ENCODE measurements at regions not wholly inside any gene's neighbourhood (a gene's known extent, or its start where the extent isn't known, plus 50 kb on each side); places are given as distances from the start of the nearest gene placed in this dataset.

DNA sequence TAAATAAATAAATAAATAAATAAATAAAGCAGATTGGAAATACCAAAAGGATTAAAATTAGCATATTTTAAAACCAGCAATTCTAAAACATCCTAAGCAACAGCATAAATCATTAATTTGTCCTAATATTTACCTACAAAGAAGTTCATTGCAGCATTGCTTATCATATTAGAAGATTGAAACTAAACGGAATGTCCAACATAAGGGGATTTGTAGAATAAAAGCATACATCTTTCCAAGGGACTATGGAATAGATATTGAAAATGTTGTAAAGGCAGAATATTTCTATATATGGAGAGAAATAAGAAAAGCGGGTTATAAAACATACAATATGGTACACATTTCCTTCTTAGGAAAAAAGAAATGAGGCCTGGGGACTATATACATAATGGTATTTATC is 71.1 kb upstream of the RFC3 start:
- DNase-seq (ENCODE audit: low read depth), result no peak
- TF ChIP-seq, protein P1, sequence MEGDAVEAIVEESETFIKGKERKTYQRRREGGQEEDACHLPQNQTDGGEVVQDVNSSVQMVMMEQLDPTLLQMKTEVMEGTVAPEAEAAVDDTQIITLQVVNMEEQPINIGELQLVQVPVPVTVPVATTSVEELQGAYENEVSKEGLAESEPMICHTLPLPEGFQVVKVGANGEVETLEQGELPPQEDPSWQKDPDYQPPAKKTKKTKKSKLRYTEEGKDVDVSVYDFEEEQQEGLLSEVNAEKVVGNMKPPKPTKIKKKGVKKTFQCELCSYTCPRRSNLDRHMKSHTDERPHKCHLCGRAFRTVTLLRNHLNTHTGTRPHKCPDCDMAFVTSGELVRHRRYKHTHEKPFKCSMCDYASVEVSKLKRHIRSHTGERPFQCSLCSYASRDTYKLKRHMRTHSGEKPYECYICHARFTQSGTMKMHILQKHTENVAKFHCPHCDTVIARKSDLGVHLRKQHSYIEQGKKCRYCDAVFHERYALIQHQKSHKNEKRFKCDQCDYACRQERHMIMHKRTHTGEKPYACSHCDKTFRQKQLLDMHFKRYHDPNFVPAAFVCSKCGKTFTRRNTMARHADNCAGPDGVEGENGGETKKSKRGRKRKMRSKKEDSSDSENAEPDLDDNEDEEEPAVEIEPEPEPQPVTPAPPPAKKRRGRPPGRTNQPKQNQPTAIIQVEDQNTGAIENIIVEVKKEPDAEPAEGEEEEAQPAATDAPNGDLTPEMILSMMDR (IDR thresholded peaks at IDR 0.05; ENCODE audit: insufficient read depth, low read length), result no peak
- H3K4me3 ChIP-seq (ENCODE audit: low read depth, low read length), result no peak overlapping the region

DNA sequence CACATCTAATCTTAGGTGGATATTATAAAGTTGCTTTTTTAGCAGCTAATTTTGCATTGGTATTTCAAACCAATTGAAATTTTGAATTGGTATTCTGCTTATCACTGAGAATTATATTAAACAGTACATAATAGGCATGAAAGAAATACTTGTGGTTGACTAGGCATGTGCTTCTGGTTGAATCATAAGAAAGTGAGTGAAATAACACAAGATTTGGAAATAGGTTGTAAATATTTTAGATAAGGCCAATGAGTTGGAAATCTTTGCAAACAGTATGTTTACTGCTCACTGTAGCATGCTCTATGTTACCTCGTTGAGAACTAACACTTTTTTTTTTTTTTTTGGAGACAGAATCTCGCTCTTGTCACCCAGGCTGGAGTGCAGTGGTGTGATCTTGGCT is 66.8 kb upstream of the RFC3 start:
- H3K4me3 ChIP-seq (ENCODE audit: low read depth, low read length), result no peak overlapping the region
- peak; percentile 76 for DNase-seq (ENCODE audit: low read depth)
- TF ChIP-seq, protein P1 (IDR thresholded peaks at IDR 0.05; ENCODE audit: insufficient read depth, low read length), result no peak

DNA sequence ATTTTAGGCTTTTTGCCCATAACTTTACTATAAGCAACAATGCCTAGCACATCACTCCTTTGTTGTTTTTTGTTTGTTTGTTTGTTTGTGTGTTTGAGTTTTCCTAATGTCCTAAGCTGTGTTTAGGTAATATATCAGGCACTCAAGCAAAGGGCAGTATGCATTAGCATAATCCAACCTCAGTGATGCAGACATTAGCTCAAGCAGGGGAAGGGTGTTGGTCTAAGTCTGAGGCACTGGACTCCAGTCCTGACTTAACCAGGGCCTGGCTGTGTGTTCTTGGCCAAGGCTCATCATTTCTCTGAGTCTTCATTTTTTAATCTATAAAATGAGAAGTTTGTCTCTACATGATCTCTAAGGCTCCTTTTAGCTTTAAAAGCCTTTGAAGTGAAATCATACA is 65.9 kb upstream of the RFC3 start:
- no peak for DNase-seq (ENCODE audit: low read depth)
- no peak overlapping the region for H3K4me3 ChIP-seq (ENCODE audit: low read depth, low read length)
- TF ChIP-seq, protein P1 (IDR thresholded peaks at IDR 0.05; ENCODE audit: insufficient read depth, low read length), result no peak

DNA sequence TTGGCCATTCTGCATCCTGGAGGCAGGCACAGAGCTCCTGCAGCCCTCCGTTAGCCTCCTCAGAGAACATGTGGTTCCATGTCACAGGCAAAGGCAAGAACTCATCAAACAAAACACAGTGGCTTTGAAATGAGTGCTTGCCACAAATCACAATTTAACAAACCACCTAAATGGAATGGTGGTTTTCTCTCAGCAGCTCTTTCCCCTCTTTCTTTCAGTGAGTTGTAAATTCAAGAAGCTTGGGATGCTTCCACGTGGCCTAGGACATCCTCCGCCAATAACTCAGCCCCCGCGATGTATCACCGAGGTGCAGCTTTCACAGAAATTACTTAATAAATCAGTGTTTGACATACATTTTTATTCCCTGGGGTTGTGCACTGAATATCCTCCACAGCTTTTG is 65.4 kb upstream of the RFC3 start:
- no peak for DNase-seq (ENCODE audit: low read depth)
- no peak overlapping the region for H3K4me3 ChIP-seq (ENCODE audit: low read depth, low read length)
- TF ChIP-seq, protein P1 (IDR thresholded peaks at IDR 0.05; ENCODE audit: insufficient read depth, low read length), result no peak

DNA sequence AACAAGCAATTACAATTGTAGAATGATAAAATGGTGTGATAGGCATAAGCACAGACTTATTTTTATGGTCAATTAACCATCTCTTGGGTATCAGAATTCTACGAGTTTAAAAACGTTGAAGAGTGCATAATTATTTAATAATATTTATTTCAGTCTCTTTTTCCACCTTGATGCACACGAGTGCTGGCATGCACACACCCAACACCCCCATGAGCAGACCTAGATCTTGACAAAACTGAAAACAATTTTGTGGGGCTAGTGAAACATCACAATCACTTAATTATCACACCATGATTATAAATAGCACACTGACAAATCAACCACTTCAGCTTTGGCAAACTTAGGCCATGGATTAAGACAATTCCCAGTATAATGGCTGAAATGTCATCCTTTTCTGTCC is 61.0 kb upstream of the RFC3 start:
- no peak overlapping the region for H3K4me3 ChIP-seq (ENCODE audit: low read depth, low read length)
- TF ChIP-seq, protein P1 (IDR thresholded peaks at IDR 0.05; ENCODE audit: insufficient read depth, low read length), result no peak
- no peak for DNase-seq (ENCODE audit: low read depth)

DNA sequence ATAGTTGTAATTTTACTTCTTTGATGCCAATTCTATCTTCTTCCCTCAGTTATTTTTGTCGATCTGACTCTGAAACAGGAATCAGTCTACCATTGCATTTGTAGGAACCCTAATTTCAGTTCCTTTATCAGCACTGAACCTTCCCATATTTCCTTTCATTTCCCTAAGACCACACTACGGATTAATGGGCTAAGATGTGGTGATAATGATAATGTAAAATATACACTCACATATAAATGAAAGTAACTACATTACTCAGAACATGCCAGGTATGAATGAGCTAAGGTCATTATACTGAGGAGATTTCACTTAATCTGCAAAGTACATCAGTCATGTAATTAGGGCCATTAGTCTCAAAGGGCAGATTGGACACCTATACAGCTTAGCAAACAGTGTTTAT is 60.2 kb upstream of the RFC3 start:
- no peak for DNase-seq (ENCODE audit: low read depth)
- TF ChIP-seq, protein P1 (IDR thresholded peaks at IDR 0.05; ENCODE audit: insufficient read depth, low read length), result no peak
- no peak overlapping the region for H3K4me3 ChIP-seq (ENCODE audit: low read depth, low read length)

DNA sequence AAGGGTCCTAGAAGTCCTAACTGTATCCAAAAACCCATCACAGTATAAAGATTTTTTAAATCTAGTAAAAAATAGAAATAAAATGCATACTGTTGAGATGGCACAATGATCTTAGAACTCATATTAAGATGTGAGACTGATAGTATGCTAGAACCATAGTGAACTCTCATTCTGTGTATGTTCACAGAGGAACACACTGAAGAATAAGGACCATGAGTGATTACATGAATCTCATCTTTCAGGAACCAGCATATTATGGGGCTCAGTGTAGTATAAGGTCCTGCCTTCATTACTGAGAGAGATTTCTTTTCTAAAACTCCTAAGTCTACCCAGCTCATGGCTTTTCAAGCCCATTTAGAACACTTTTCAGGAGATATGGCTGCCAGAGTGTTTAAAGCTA is 59.8 kb upstream of the RFC3 start:
- TF ChIP-seq, protein P1 (IDR thresholded peaks at IDR 0.05; ENCODE audit: insufficient read depth, low read length), result no peak
- DNase-seq (ENCODE audit: low read depth), result no peak
- no peak overlapping the region for H3K4me3 ChIP-seq (ENCODE audit: low read depth, low read length)

Measured in fibroblast of the aortic adventitia (primary cell).